C4-2B (cell line): ENCODE measurements at regions not wholly inside any gene's neighbourhood (a gene's known extent, or its start where the extent isn't known, plus 50 kb on each side); places are given as distances from the start of the nearest gene placed in this dataset.

Experiments
- CTCF ChIP-seq: fragments of 450-650 bp; conservative IDR thresholded peaks from 2 replicates; pipeline ENCODE4 v1.5.1; 2017; ENCODE audit warnings: mild to moderate bottlenecking
- ZFX ChIP-seq: fragments of 450-650 bp; IDR thresholded peaks from 2 replicates; pipeline ENCODE4 v1.6.1; 2017

GRCh38 chr13:74973935-74974879 lies 507.8 kb downstream of the TBC1D4 start:
- TF ChIP-seq CTCF (no peak), ZFX (no peak)
